ENCODE measurements at regions not wholly inside any gene's neighbourhood (a gene's known extent, or its start where the extent isn't known, plus 50 kb on each side); places are given as distances from the start of the nearest gene placed in this dataset.

DNA sequence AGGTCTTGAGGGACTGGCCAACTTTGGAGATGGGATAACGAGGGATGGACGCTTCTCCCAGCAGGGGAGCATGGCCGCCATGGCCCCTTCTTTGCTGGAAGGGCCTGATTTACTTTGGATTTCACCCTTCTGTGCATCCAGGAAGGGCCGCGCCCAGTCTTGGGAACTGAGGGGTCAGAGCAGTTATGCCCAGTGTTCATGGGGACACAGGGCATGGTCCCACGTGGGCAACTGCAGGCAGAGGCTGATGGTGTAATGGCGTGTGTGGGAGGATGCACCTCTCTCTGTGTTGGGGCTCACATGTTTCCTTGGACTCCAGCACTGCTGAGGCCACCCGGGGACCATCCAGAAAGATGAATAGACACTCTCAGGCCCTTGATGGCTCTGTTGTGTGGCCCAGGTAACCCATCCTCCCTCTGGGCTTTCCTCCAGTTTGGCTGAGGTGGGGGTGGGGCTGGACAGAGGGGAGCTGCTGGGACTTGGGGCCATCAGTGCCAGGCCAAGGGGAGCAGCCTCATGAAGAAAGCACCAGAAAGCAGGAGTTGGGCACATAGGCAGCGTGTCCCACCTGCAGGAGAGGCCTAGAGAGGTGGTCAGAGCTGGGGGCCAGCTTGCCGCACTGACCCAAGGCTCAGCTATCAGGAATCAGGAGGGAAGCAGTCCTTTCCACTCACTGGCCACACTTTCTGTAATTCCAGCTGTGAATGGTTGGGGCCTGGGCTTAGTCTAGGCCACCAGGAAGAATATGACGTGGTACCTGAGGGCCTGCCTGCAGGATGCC, 1033.9 kb downstream of the TBC1D22A start:
- no peaks in the 10 kb centered on the region for H3K9me3 ChIP-seq (ENCODE audit: low read length)
- no peak overlapping the region for H2AFZ ChIP-seq (ENCODE audit: low read depth, low read length)
- no peaks in the 10 kb centered on the region for H3K4me1 ChIP-seq (ENCODE audit: insufficient read depth, low read length)
- H3K36me3 ChIP-seq (ENCODE audit: insufficient read depth, low read length) = no peaks in the 10 kb centered on the region
- no peaks in the 10 kb centered on the region for H3K27me3 ChIP-seq (ENCODE audit: insufficient read depth, low read length)
- H3K4me3 ChIP-seq (ENCODE audit: low read length) = no peak overlapping the region

GRCh38 chr22:47795477-47796127, 1033.2 kb downstream of the TBC1D22A start:
- no peak overlapping the region for H2AFZ ChIP-seq (ENCODE audit: low read depth, low read length)

DNA sequence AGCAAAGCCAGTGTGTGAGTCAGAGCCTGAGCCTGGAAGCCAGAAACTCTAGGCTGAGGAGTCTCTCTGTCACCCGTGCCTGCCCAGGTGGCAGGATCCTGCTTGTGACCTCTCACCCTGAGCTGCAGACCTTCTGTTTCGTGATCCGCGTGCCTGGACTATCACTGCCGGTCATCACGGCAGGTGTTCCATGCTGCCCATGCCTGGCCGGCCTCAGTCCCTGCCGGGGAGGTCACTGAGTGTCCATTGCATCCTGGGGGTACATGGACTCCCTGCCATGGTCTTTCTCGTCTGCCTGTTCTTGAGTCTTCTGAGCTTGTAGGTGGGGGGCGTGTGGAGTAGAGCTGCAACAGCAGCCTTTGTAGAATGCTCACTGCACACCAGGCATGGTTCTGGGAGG, 1032.4 kb downstream of the TBC1D22A start:
- Histone ChIP-seq H3K27me3 (ENCODE audit: insufficient read depth, low read length) (no peaks in the 10 kb centered on the region), H3K4me3 (ENCODE audit: low read length) (no peak overlapping the region), H3K36me3 (ENCODE audit: insufficient read depth, low read length) (no peaks in the 10 kb centered on the region), H2AFZ (ENCODE audit: low read depth, low read length) (no peak overlapping the region), H3K9me3 (ENCODE audit: low read length) (no peaks in the 10 kb centered on the region), H3K4me1 (ENCODE audit: insufficient read depth, low read length) (no peaks in the 10 kb centered on the region)

More at GRCh38 chr22:47795477-47796127, 1033.2 kb downstream of the TBC1D22A start:
- H3K4me3 ChIP-seq (ENCODE audit: low read length) = no peak overlapping the region
- H3K9me3 ChIP-seq (ENCODE audit: low read length) = no peaks in the 10 kb centered on the region
- H3K36me3 ChIP-seq (ENCODE audit: insufficient read depth, low read length) = no peaks in the 10 kb centered on the region
- H3K27me3 ChIP-seq (ENCODE audit: insufficient read depth, low read length) = no peaks in the 10 kb centered on the region
- no peaks in the 10 kb centered on the region for H3K4me1 ChIP-seq (ENCODE audit: insufficient read depth, low read length)

- Histone ChIP-seq H3K9me3 (ENCODE audit: low read length) (no peaks in the 10 kb centered on the region), H3K27me3 (ENCODE audit: insufficient read depth, low read length) (no peaks in the 10 kb centered on the region), H3K4me1 (ENCODE audit: insufficient read depth, low read length) (no peaks in the 10 kb centered on the region), H2AFZ (ENCODE audit: low read depth, low read length) (no peak overlapping the region), H3K4me3 (ENCODE audit: low read length) (no peak overlapping the region), H3K36me3 (ENCODE audit: insufficient read depth, low read length) (no peaks in the 10 kb centered on the region)
These were observed 1031.1 kb downstream of the TBC1D22A start for GRCh38 chr22:47793304-47794101.

DNA sequence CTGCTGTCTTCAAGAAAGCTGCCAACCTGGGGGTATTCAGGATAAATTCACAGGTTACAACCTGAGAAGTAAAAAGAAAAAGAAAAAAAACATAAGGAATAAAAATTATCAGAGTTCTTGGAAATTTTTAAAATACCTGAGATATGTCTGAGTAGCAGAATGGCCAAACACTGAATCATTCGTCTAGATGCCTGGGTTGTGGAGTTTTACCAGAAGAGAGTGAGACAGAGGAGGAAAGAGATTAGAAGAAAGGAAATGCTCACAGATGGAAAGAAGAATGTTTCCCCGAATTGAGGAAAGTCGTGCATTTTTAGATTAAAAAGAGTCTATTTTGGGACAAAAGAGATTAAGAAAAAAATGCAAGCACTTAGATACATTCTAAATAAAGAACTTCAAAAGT, 1026.7 kb downstream of the TBC1D22A start:
- Histone ChIP-seq H3K4me3 (ENCODE audit: low read length) (no peak overlapping the region), H3K4me1 (ENCODE audit: insufficient read depth, low read length) (no peaks in the 10 kb centered on the region), H3K27me3 (ENCODE audit: insufficient read depth, low read length) (no peaks in the 10 kb centered on the region), H3K36me3 (ENCODE audit: insufficient read depth, low read length) (no peaks in the 10 kb centered on the region), H3K9me3 (ENCODE audit: low read length) (peaks cover 2% of the 10 kb centered on the region), H2AFZ (ENCODE audit: low read depth, low read length) (no peak overlapping the region)

DNA sequence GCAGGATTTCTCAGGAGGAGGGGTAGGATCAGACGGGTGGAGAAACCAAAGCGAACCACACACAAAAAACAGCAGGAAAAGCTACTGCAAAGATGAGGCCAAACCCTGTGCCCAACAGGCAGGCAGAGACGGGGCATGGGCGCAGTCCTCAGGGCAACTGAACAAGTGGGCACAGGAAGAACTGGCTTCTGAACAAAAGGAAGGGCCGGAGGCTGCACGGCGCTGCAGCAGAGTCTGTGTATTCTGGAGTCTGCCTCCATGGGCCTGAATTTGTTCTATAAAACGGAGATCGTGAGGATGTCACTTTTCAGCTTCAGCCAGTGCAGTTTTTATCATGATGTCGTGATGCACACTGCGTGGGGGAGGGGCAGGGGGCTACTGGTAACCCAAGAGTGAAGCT, 1026.0 kb downstream of the TBC1D22A start:
- H3K4me3 ChIP-seq (ENCODE audit: low read length) = no peak overlapping the region
- no peaks in the 10 kb centered on the region for H3K36me3 ChIP-seq (ENCODE audit: insufficient read depth, low read length)
- no peaks in the 10 kb centered on the region for H3K4me1 ChIP-seq (ENCODE audit: insufficient read depth, low read length)
- H3K9me3 ChIP-seq (ENCODE audit: low read length) = peaks cover 2% of the 10 kb centered on the region
- no peaks in the 10 kb centered on the region for H3K27me3 ChIP-seq (ENCODE audit: insufficient read depth, low read length)
- H2AFZ ChIP-seq (ENCODE audit: low read depth, low read length) = no peak overlapping the region

DNA sequence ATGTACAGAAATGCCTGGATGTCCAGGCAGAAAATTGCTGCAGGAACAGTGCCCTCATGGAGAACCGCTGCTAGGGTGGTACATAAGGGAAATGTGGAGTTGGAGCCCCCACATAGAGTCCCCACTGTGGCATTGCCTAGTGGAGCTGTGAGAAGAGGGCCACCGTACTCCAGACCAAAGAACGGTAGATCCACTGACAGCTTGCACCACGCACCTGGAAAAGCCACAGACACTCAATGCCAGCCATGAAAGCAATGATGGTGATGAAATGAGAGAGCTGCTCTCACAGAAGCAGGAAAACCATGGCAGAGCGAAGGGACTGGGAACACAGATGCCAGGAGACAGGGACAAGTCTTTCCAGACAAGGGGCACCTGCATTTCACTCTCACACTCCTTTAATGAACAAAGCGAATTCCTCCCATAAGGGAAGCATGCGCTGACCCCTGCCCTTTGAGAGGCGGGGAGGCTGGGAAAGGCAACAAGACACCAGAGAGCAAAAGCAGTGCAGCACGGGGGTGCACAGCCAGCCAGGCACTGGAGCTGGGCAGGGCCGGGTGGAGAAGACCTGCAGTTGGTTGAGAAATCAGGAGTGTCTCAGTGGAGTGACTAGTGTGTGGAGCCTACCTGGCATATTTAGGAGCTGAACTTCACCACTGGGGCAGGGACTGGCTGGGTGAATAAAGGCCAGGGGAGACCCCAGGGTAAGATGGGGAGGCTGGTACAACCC, 1025.2 kb downstream of the TBC1D22A start:
- H3K4me3 ChIP-seq (ENCODE audit: low read length) = no peak overlapping the region
- H3K9me3 ChIP-seq (ENCODE audit: low read length) = peaks cover 2% of the 10 kb centered on the region
- H3K27me3 ChIP-seq (ENCODE audit: insufficient read depth, low read length) = no peaks in the 10 kb centered on the region
- no peaks in the 10 kb centered on the region for H3K36me3 ChIP-seq (ENCODE audit: insufficient read depth, low read length)
- no peak overlapping the region for H2AFZ ChIP-seq (ENCODE audit: low read depth, low read length)
- no peaks in the 10 kb centered on the region for H3K4me1 ChIP-seq (ENCODE audit: insufficient read depth, low read length)

DNA sequence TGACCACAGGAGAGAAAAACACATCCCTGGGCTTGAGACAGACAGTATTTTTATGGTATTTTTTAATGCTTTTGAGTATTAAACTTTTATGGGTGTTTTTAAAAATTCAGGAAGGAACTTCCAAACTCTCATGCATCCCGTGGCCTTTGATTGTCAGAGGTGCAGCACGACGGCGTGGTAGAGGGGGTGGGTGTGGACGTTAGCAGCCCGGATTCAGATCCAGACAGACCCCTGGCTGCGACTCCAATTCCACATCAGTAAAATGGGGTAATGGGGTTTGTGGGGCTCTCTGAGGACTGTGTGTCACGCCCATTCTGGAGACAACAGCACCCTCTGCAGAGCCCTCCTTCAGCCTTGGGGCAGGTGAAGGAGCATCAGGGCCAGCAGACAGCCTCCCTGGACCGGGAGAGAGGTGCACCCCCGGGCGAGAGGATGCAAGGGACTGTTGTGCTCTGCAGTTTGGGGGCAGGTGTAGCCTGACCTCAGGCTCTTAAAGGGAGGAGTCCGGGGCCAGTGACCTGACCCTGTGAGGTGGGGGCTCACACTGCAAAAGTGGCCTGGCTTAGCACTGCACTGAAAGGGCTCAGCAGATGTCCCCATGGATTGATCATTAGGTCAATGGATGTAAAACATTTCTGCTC, 1024.3 kb downstream of the TBC1D22A start:
- no peak overlapping the region for H2AFZ ChIP-seq (ENCODE audit: low read depth, low read length)
- H3K4me1 ChIP-seq (ENCODE audit: insufficient read depth, low read length) = no peaks in the 10 kb centered on the region
- H3K27me3 ChIP-seq (ENCODE audit: insufficient read depth, low read length) = no peaks in the 10 kb centered on the region
- H3K9me3 ChIP-seq (ENCODE audit: low read length) = peaks cover 2% of the 10 kb centered on the region
- no peak overlapping the region for H3K4me3 ChIP-seq (ENCODE audit: low read length)
- H3K36me3 ChIP-seq (ENCODE audit: insufficient read depth, low read length) = no peaks in the 10 kb centered on the region

- H3K4me3 ChIP-seq (ENCODE audit: low read length) = no peak overlapping the region
These were observed 1022.5 kb downstream of the TBC1D22A start for GRCh38 chr22:47784991-47785390.

GRCh38 chr22:47784367-47784983, 1022.0 kb downstream of the TBC1D22A start:
- no peaks in the 10 kb centered on the region for H3K36me3 ChIP-seq (ENCODE audit: insufficient read depth, low read length)
- H2AFZ ChIP-seq (ENCODE audit: low read depth, low read length) = no peak overlapping the region
- no peaks in the 10 kb centered on the region for H3K27me3 ChIP-seq (ENCODE audit: insufficient read depth, low read length)
- H3K9me3 ChIP-seq (ENCODE audit: low read length) = peaks cover 2% of the 10 kb centered on the region
- no peaks in the 10 kb centered on the region for H3K4me1 ChIP-seq (ENCODE audit: insufficient read depth, low read length)
- no peak overlapping the region for H3K4me3 ChIP-seq (ENCODE audit: low read length)

More at GRCh38 chr22:47784991-47785390, 1022.5 kb downstream of the TBC1D22A start:
- H3K4me1 ChIP-seq (ENCODE audit: insufficient read depth, low read length) = no peaks in the 10 kb centered on the region
- no peaks in the 10 kb centered on the region for H3K36me3 ChIP-seq (ENCODE audit: insufficient read depth, low read length)
- H2AFZ ChIP-seq (ENCODE audit: low read depth, low read length) = no peak overlapping the region
- no peaks in the 10 kb centered on the region for H3K27me3 ChIP-seq (ENCODE audit: insufficient read depth, low read length)
- peaks cover 2% of the 10 kb centered on the region for H3K9me3 ChIP-seq (ENCODE audit: low read length)

DNA sequence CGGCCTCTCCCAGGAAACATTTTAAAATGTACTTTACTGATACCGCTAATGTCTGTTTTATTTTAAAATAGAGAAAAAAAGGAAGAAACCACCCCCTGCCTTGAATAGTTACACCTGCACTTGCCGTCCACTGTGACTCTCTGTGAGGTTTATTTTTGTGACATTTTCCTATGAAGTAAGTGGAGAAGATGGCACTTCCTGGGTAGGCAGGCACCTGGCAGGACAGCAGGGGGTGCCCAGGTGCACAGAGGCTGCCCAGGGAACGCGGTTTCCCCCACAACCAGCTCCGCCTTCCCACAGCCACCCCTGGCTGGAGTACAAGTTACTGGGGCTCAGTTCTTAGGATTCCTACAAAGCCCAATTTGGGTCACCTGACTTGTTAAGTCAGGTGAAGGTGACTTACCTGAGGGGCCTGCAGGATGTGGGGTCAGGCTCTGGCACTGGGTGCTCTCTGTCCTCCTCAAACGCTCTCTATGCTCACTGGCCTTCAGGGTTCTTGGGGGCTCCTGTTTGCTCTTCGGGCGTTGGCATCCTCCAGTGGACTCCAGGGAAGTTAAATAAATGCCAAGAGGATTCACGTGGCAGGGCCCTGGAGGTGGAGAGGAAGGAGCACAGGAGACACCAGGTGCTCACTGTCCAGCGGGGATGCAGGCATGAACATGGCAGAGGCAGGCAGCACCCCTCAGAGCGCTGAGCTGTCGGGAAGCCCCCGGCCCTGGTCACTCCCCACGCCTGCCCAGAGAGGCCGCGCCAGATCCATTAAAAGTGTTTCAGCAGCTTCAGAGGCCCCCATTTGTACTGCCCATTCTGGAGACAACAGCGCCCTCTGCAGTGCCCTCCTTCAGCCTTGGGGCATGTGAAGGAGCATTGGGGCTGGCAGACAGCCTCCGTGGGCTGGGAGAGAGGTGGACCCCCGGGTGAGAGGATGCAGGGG, 1021.2 kb downstream of the TBC1D22A start:
- Histone ChIP-seq H3K4me3 (ENCODE audit: low read length) (no peak overlapping the region), H3K9me3 (ENCODE audit: low read length) (peaks cover 2% of the 10 kb centered on the region), H3K36me3 (ENCODE audit: insufficient read depth, low read length) (no peaks in the 10 kb centered on the region), H2AFZ (ENCODE audit: low read depth, low read length) (no peak overlapping the region), H3K27me3 (ENCODE audit: insufficient read depth, low read length) (no peaks in the 10 kb centered on the region), H3K4me1 (ENCODE audit: insufficient read depth, low read length) (no peaks in the 10 kb centered on the region)

Data from neuron (in vitro differentiated cells).